ENCODE measurements at regions not wholly inside any gene's neighbourhood (a gene's known extent, or its start where the extent isn't known, plus 50 kb on each side); places are given as distances from the start of the nearest gene placed in this dataset.

DNA sequence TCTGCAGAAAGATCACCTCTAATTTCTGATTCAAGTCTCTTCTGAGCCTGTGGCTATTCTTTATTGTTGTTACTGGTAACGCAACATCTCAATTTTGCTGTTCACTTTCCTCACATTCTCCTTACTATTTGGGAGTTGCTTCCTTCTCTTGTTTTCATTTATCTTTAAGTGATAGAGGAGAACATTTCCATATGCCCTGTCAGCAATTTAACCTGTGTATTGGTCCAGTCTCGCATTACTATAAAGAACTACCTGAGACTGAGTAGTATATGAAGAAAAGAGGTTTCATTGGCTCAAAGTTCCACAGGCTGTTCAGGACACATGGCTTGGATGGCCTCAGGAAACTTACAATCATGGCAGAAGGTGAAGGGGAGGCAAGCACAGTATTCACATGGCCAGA lies 1025.1 kb downstream of the OTOL1 start (continued):
- TF ChIP-seq CDX4 (CRISPR knock-in tag; IDR thresholded peaks at IDR 0.05; ENCODE audit: borderline replicate concordance) (no peak), ZNF138 (CRISPR knock-in tag; conservative IDR thresholded peaks at IDR 0.05) (no peak), TCF7 (CRISPR knock-in tag; IDR thresholded peaks at IDR 0.05; ENCODE audit: low read depth) (no peak), JAZF1 (CRISPR knock-in tag; IDR thresholded peaks at IDR 0.05) (no peak), CREB1 (CRISPR knock-in tag; IDR thresholded peaks at IDR 0.05) (no peak)
- TF ChIP-seq, protein P1, sequence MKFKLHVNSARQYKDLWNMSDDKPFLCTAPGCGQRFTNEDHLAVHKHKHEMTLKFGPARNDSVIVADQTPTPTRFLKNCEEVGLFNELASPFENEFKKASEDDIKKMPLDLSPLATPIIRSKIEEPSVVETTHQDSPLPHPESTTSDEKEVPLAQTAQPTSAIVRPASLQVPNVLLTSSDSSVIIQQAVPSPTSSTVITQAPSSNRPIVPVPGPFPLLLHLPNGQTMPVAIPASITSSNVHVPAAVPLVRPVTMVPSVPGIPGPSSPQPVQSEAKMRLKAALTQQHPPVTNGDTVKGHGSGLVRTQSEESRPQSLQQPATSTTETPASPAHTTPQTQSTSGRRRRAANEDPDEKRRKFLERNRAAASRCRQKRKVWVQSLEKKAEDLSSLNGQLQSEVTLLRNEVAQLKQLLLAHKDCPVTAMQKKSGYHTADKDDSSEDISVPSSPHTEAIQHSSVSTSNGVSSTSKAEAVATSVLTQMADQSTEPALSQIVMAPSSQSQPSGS (CRISPR knock-in tag; IDR thresholded peaks at IDR 0.05; ENCODE audit: borderline replicate concordance, low read depth): no peak

DNA sequence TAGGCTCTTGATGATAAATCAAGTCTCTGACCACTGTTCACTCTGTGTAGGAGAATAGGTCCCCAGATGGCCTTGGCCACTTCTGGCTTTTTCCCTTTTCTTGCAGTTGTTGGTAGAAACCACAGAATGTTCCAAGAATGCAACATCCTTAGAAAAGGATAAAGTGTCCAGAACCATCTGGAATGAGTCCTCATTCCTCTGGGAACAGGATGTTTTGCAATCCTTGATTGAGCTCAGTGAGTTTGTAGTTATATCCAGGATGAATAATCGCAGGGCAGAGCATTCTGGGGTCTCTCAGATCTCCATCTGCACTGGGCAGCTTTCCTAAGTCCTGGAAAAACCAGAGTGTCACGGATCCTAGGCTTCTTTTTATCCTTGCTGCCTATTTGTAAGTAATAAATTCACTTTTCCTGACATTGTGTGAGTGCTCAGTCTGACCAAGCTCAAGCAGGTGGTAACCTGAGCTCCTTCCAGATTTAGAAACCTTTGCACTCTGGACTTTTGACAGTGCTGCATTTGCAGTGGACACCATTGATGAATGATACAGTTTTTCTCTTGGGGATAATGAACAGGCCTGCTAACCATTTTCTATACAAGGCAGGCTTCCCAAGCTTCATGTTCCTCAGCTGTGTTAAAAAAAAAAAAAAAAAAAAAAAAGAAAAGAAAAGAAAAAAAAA lies 1028.6 kb downstream of the OTOL1 start:
- peaks cover 12% of the 10 kb centered on the region for H3K4me1 Mint-ChIP-seq
- CTCF ChIA-PET: no interaction called here
- DNase-seq (ENCODE audit: low spot score): no peak
- peaks cover 25% of the 10 kb centered on the region for H3K9me3 Mint-ChIP-seq
- no peak overlapping the region for H3K4me3 Mint-ChIP-seq
- POLR2A ChIA-PET: no interaction called here
- peaks cover 8% of the 10 kb centered on the region for H3K36me3 Mint-ChIP-seq
- no peaks in the 10 kb centered on the region for H3K27me3 Mint-ChIP-seq (ENCODE audit: low read depth)
- no peak for ATAC-seq
- no peak overlapping the region for H3K27ac Mint-ChIP-seq
- TF ChIP-seq CDX4 (CRISPR knock-in tag; IDR thresholded peaks at IDR 0.05; ENCODE audit: borderline replicate concordance) (no peak), SP1 (CRISPR knock-in tag; conservative IDR thresholded peaks at IDR 0.05) (no peak), NFYB (CRISPR knock-in tag; conservative IDR thresholded peaks at IDR 0.05; ENCODE audit: low read depth) (no peak)

GRCh38 chr3:162525771-162526170 lies 1029.2 kb downstream of the OTOL1 start:
- POLR2A ChIA-PET: no interaction called here
- DNase-seq (ENCODE audit: low spot score) (no peak), ATAC-seq (no peak)
- CTCF ChIA-PET: no interaction called here
- no peak for TF ChIP-seq ZNF423 (CRISPR knock-in tag; IDR thresholded peaks at IDR 0.05)
- TF ChIP-seq E2F4 (CRISPR knock-in tag; IDR thresholded peaks at IDR 0.05; ENCODE audit: borderline replicate concordance, low read depth): no peak
- no peak for TF ChIP-seq ZNF532 (CRISPR knock-in tag; IDR thresholded peaks at IDR 0.05; ENCODE audit: borderline replicate concordance)
- TF ChIP-seq TEAD1 (CRISPR knock-in tag; IDR thresholded peaks at IDR 0.05): no peak
- no peak for TF ChIP-seq FOXJ3 (CRISPR knock-in tag; IDR thresholded peaks at IDR 0.05; ENCODE audit: borderline replicate concordance)
- TF ChIP-seq RELA (CRISPR knock-in tag; IDR thresholded peaks at IDR 0.05; ENCODE audit: borderline replicate concordance): no peak
- TF ChIP-seq ZNF671 (CRISPR knock-in tag; IDR thresholded peaks at IDR 0.05): no peak
- no peak for TF ChIP-seq CREB1 (CRISPR knock-in tag; IDR thresholded peaks at IDR 0.05)
- Mint-ChIP-seq H3K9me3 (peaks cover 28% of the 10 kb centered on the region), H3K36me3 (peaks cover 8% of the 10 kb centered on the region), H3K4me3 (no peak overlapping the region), H3K27ac (no peak overlapping the region), H3K4me1 (peaks cover 12% of the 10 kb centered on the region), H3K27me3 (ENCODE audit: low read depth) (no peaks in the 10 kb centered on the region)

All from WTC11 (cell line).